Liver (tissue), 8 donors: ENCODE measurements at regions not wholly inside any gene's neighbourhood (a gene's known extent, or its start where the extent isn't known, plus 50 kb on each side); places are given as distances from the start of the nearest gene placed in this dataset.

Experiments
- DNase-seq: peaks from one replicate; pipeline ENCODE4 v3.0.0-alpha.2; 2017; ENCODE audit warnings: low spot score
- H3K27ac ChIP-seq, 2 donors: one replicate each; pipeline ENCODE4 v1.7.0; 2013; ENCODE audit warnings: inconsistent platforms in 2 of 2, low read length in 2 of 2, control low read depth in 1 of 2, low read depth in 1 of 2, mild to moderate bottlenecking in 1 of 2
- H3K27me3 ChIP-seq, 4 donors: one replicate each; pipeline versions ENCODE4 v1.6.1 to v1.7.0; 2013; ENCODE audit warnings: low read length in 3 of 4, inconsistent platforms in 1 of 4, mild to moderate bottlenecking in 1 of 4, moderate library complexity in 1 of 4; ENCODE audit not compliant: control insufficient read depth in 4 of 4, insufficient read depth in 4 of 4
- H3K36me3 ChIP-seq, 4 donors: one replicate each; pipeline versions ENCODE4 v1.6.1 to v1.7.0; 2013; ENCODE audit warnings: low read length in 3 of 4, mild to moderate bottlenecking in 3 of 4, low read depth in 1 of 4, moderate library complexity in 1 of 4; ENCODE audit not compliant: control insufficient read depth in 4 of 4, insufficient read depth in 3 of 4
- H3K4me1 ChIP-seq, 4 donors: one replicate each; pipeline versions ENCODE4 v1.6.1 to v1.7.0; 2013; ENCODE audit warnings: low read length in 3 of 4, mild to moderate bottlenecking in 3 of 4, moderate library complexity in 1 of 4; ENCODE audit not compliant: control insufficient read depth in 4 of 4, insufficient read depth in 4 of 4
- H3K4me3 ChIP-seq, 3 donors: one replicate each; pipeline versions ENCODE4 v1.6.1 to v1.7.0; 2013; ENCODE audit warnings: low read length in 3 of 3, control low read depth in 1 of 3, low read depth in 1 of 3, mild to moderate bottlenecking in 1 of 3
- H3K9ac ChIP-seq, 2 donors: one replicate each; pipeline ENCODE4 v1.7.0; 2013; ENCODE audit warnings: low read length in 2 of 2, mild to moderate bottlenecking in 2 of 2, moderate library complexity in 2 of 2, control low read depth in 1 of 2, low read depth in 1 of 2
- H3K9me3 ChIP-seq, 4 donors: one replicate each; pipeline versions ENCODE4 v1.6.1 to v1.7.0; 2013; ENCODE audit warnings: low read length in 3 of 4; ENCODE audit not compliant: control insufficient read depth in 4 of 4
- EGR1 ChIP-seq, 2 donors: IDR thresholded peaks; 2 replicates each; pipeline ENCODE4 v1.6.1; 2016 to 2018; ENCODE audit warnings: antibody characterized with exemption in 2 of 2, low read depth in 2 of 2
- FOXA1 ChIP-seq: IDR thresholded peaks from 2 replicates; pipeline ENCODE4 v1.6.1; 2016; ENCODE audit warnings: antibody characterized with exemption
- GABPA ChIP-seq, 2 donors: IDR thresholded peaks in 1 of 2; conservative IDR thresholded peaks in 1 of 2; 2 replicates each; pipeline ENCODE4 v1.6.1; 2016; ENCODE audit warnings: antibody characterized with exemption in 2 of 2, mild to moderate bottlenecking in 1 of 2, moderate library complexity in 1 of 2
- HNF4A ChIP-seq, 2 donors: conservative IDR thresholded peaks; 2 replicates each; pipeline ENCODE4 v1.6.1; 2016; ENCODE audit warnings: antibody characterized with exemption in 2 of 2, mild to moderate bottlenecking in 2 of 2
- JUND ChIP-seq, 2 donors: IDR thresholded peaks; 2 replicates each; pipeline ENCODE4 v1.6.1; 2016; ENCODE audit warnings: antibody characterized with exemption in 2 of 2
- NR2F2 ChIP-seq: IDR thresholded peaks from 2 replicates; pipeline ENCODE4 v1.6.1; 2016; ENCODE audit warnings: antibody characterized with exemption
- RAD21 ChIP-seq, 2 donors: IDR thresholded peaks; 2 replicates each; pipeline ENCODE4 v1.6.1; 2016; ENCODE audit warnings: antibody characterized with exemption in 2 of 2, mild to moderate bottlenecking in 2 of 2
- SP1 ChIP-seq: IDR thresholded peaks from 2 replicates; pipeline ENCODE4 v1.6.1; 2018; ENCODE audit warnings: antibody characterized with exemption, mild to moderate bottlenecking
- YY1 ChIP-seq: IDR thresholded peaks from 2 replicates; pipeline ENCODE4 v1.6.1; 2016; ENCODE audit warnings: antibody characterized with exemption, mild to moderate bottlenecking
- WGBS: extraction: QIAGEN DNeasy Blood & Tissue Kit; methylation state at CpG from one replicate; pipeline ENCODE4 v1.1.7; 2013; 5-methylcytosine and 5-hydroxymethylcytosine counted together
- TF ChIP-seq, protein P1 (sequence below): IDR thresholded peaks from 2 replicates; pipeline ENCODE4 v1.6.1; 2016; ENCODE audit warnings: antibody characterized with exemption
- TF ChIP-seq, protein P2 (sequence below): IDR thresholded peaks from 2 replicates; pipeline ENCODE4 v1.6.1; 2016; ENCODE audit warnings: antibody characterized with exemption
- TF ChIP-seq, protein P3 (sequence below): IDR thresholded peaks from 2 replicates; pipeline ENCODE4 v1.6.1; 2016; ENCODE audit warnings: antibody characterized with exemption, mild to moderate bottlenecking
- TF ChIP-seq, protein P4 (sequence below): fragments of 150-350 bp; IDR thresholded peaks from 2 replicates; pipeline ENCODE4 v1.5.1; 2017; ENCODE audit warnings: improper control_type of control experiment, low read depth, low read length; ENCODE audit not compliant: missing input control
- donor health status: healthy.
- donor health status: healthy.
- donor health status: healthy.
- donor health status: healthy.
- donor health status: healthy.

DNA sequence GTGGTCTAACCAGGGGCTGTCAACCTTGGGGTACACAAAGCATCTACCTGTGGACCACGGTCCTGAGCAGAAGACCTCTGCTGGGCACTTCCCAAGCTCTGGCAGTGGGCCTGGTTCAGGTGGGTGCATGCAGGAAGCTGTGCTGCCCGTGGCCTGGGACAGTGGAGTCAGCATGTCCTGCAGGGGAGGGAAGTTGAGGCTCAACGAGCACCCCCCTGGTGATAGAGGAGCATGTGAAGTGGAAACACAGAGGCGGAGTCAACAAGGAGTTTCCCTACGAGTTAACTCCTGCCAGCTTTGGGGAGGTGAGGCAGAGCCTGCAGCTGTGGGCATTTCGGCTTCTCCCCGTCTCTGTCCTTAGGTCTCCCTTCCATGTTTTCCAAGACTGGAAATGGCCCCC lies 67.5 kb upstream of the IRX2 start:
- Histone ChIP-seq H3K9me3 (no peaks in the 10 kb centered on the region), H3K4me1 (no peaks in the 10 kb centered on the region), H3K9ac (no peak overlapping the region), H3K27ac (no peak overlapping the region), H3K36me3 (no peaks in the 10 kb centered on the region), H3K27me3 (peaks cover 0 to 3% (median 0%) of the 10 kb centered on the region in 4 donors), H3K4me3 (no peak overlapping the region)
- no peak for TF ChIP-seq NR2F2
- TF ChIP-seq, protein P1, sequence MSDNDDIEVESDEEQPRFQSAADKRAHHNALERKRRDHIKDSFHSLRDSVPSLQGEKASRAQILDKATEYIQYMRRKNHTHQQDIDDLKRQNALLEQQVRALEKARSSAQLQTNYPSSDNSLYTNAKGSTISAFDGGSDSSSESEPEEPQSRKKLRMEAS: no peak
- TF ChIP-seq, protein P2, sequence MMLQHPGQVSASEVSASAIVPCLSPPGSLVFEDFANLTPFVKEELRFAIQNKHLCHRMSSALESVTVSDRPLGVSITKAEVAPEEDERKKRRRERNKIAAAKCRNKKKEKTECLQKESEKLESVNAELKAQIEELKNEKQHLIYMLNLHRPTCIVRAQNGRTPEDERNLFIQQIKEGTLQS: no peak
- no peak for TF ChIP-seq SP1
- no peak for TF ChIP-seq FOXA1
- WGBS: 74% methylated on average over 7 of the region's 7 CpGs
- no peak for DNase-seq

DNA sequence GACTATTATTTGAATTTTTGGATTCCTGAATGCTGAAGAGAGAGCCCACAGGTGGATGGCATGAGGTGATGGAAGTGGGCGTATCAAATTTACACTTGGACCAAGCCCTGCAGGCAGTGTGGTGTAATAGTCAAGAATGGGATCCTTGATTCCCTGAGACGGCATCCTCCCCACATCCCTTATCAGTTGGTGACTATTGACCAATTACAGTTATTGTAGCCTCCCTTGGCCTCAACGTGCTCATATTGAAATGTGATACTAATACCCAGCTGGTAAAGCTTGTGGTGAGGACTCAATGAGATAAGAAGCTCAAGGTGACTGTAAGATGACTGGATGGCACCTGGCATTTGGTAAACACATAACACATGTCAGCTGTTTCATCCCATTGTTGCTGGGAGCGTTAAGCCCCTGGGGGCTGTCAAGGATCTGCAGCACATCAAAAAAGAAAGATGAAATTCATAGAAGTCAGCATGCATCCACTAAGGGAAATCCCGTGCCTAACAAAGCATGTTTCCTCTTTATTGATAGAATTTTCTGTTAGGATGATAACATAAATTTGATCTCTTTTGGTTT lies 65.6 kb upstream of the IRX2 start:
- Histone ChIP-seq H3K36me3 (no peaks in the 10 kb centered on the region), H3K4me3 (no peak overlapping the region), H3K27ac (no peak overlapping the region), H3K9ac (no peak overlapping the region), H3K9me3 (no peaks in the 10 kb centered on the region), H3K4me1 (no peaks in the 10 kb centered on the region), H3K27me3 (no peaks in the 10 kb centered on the region)
- DNase-seq: no peak
- WGBS: 45% methylated on average over 5 of the region's 5 CpGs
- TF ChIP-seq, protein P3, sequence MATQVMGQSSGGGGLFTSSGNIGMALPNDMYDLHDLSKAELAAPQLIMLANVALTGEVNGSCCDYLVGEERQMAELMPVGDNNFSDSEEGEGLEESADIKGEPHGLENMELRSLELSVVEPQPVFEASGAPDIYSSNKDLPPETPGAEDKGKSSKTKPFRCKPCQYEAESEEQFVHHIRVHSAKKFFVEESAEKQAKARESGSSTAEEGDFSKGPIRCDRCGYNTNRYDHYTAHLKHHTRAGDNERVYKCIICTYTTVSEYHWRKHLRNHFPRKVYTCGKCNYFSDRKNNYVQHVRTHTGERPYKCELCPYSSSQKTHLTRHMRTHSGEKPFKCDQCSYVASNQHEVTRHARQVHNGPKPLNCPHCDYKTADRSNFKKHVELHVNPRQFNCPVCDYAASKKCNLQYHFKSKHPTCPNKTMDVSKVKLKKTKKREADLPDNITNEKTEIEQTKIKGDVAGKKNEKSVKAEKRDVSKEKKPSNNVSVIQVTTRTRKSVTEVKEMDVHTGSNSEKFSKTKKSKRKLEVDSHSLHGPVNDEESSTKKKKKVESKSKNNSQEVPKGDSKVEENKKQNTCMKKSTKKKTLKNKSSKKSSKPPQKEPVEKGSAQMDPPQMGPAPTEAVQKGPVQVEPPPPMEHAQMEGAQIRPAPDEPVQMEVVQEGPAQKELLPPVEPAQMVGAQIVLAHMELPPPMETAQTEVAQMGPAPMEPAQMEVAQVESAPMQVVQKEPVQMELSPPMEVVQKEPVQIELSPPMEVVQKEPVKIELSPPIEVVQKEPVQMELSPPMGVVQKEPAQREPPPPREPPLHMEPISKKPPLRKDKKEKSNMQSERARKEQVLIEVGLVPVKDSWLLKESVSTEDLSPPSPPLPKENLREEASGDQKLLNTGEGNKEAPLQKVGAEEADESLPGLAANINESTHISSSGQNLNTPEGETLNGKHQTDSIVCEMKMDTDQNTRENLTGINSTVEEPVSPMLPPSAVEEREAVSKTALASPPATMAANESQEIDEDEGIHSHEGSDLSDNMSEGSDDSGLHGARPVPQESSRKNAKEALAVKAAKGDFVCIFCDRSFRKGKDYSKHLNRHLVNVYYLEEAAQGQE: no peak
- no peak for TF ChIP-seq HNF4A (conservative IDR thresholded peaks at IDR 0.05)
- TF ChIP-seq NR2F2: no peak
- TF ChIP-seq GABPA (IDR thresholded peaks at IDR 0.05 in 1 of 2, conservative IDR thresholded peaks at IDR 0.05 in 1 of 2): no peak
- TF ChIP-seq, protein P1: no peak
- TF ChIP-seq JUND (IDR thresholded peaks at IDR 0.05): no peak
- TF ChIP-seq, protein P2: no peak
- no peak for TF ChIP-seq SP1

DNA sequence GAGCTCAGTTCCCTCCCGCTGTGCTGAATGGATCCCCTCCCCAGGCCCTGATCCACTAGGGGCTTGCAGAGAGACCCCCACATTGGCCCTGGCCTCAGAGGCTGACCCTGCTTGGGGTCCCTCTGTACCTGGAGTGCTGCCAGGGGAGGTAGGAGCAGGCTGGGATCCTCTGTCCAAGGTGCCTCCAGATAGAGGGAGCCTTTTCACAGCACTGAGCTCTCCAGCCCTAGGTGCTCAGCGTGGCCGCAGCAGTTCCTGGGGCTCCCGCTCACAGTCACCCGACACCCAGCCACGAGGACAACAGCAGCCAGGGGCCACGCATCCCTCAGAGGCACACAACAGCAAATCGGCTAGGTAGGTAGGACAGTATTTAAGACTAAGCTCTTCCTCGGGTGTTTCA lies 62.2 kb upstream of the IRX2 start:
- TF ChIP-seq, protein P4, sequence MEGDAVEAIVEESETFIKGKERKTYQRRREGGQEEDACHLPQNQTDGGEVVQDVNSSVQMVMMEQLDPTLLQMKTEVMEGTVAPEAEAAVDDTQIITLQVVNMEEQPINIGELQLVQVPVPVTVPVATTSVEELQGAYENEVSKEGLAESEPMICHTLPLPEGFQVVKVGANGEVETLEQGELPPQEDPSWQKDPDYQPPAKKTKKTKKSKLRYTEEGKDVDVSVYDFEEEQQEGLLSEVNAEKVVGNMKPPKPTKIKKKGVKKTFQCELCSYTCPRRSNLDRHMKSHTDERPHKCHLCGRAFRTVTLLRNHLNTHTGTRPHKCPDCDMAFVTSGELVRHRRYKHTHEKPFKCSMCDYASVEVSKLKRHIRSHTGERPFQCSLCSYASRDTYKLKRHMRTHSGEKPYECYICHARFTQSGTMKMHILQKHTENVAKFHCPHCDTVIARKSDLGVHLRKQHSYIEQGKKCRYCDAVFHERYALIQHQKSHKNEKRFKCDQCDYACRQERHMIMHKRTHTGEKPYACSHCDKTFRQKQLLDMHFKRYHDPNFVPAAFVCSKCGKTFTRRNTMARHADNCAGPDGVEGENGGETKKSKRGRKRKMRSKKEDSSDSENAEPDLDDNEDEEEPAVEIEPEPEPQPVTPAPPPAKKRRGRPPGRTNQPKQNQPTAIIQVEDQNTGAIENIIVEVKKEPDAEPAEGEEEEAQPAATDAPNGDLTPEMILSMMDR: no peak
- no peak for TF ChIP-seq EGR1 (IDR thresholded peaks at IDR 0.05; ENCODE audit: low read depth in 2 of 2)
- TF ChIP-seq HNF4A (conservative IDR thresholded peaks at IDR 0.05): no peak
- TF ChIP-seq GABPA (IDR thresholded peaks at IDR 0.05 in 1 of 2, conservative IDR thresholded peaks at IDR 0.05 in 1 of 2): no peak
- no peak for TF ChIP-seq YY1
- TF ChIP-seq RAD21 (IDR thresholded peaks at IDR 0.05): no peak
- no peak for TF ChIP-seq SP1
- no peak for TF ChIP-seq FOXA1
- TF ChIP-seq, protein P3: no peak
- TF ChIP-seq, protein P1: no peak
- no peaks in the 10 kb centered on the region for H3K36me3 ChIP-seq
- 62% methylated on average over 9 of the region's 9 CpGs for WGBS

More for the DNA sequence above, 62.2 kb upstream of the IRX2 start:
- H3K9ac ChIP-seq: no peak overlapping the region
- no peak overlapping the region for H3K27ac ChIP-seq
- no peaks in the 10 kb centered on the region for H3K27me3 ChIP-seq
- no peak for DNase-seq
- H3K4me1 ChIP-seq: no peaks in the 10 kb centered on the region
- no peak overlapping the region for H3K4me3 ChIP-seq
- no peaks in the 10 kb centered on the region for H3K9me3 ChIP-seq
